Thyroid gland (tissue), 4 donors: ENCODE measurements at regions not wholly inside any gene's neighbourhood (a gene's known extent, or its start where the extent isn't known, plus 50 kb on each side); places are given as distances from the start of the nearest gene placed in this dataset.

ENCODE experiments used
- CTCF ChIP-seq, 6 experiments: fragments of 200-600 bp in 3 of 6; fragments of 450-650 bp in 3 of 6; sonication (generic) in 3 of 6; IDR thresholded peaks; one replicate each; pipeline ENCODE4 v1.5.1; 2016 to 2019; ENCODE audit warnings: antibody characterized with exemption in 6 of 6, mild to moderate bottlenecking in 2 of 6, inconsistent platforms in 1 of 6, moderate library complexity in 1 of 6
- POLR2A ChIP-seq, 2 donors: fragments of 450-650 bp; IDR thresholded peaks; one replicate each; pipeline ENCODE4 v1.6.1; 2017; ENCODE audit warnings: antibody characterized with exemption in 2 of 2, mild to moderate bottlenecking in 2 of 2, moderate library complexity in 1 of 2

GRCh38 chr12:70052931-70053497 is 190.2 kb upstream of the CNOT2 start:
- TF ChIP-seq POLR2A (IDR thresholded peaks at IDR 0.05) = no peak
- no peak for TF ChIP-seq CTCF (IDR thresholded peaks at IDR 0.05)
